Activated CD8-positive, alpha-beta memory T cell treated with anti-CD3 and anti-CD28 coated beads, Interleukin-2, amount 50 U/mL, for 4 hours (primary cell): ENCODE measurements at regions not wholly inside any gene's neighbourhood (a gene's known extent, or its start where the extent isn't known, plus 50 kb on each side); places are given as distances from the start of the nearest gene placed in this dataset.
"Not testable (repeated sequence)": the region's sequence is repeated elsewhere in the genome, so short reads cannot be mapped to it uniquely, and the experiment has no call there.

Source experiments
- DNase-seq: peaks from one replicate; pipeline ENCODE4 v3.0.0-alpha.2; 2020

- not testable (repeated sequence) for DNase-seq
Measured at GRCh38 chr12:131214936-131215335, 261.2 kb downstream of the ADGRD1 start.

- DNase-seq = not testable (repeated sequence)
Measured at GRCh38 chr12:131216587-131216986, 262.9 kb downstream of the ADGRD1 start.

- DNase-seq = no peak
Measured at GRCh38 chr12:131217024-131217586, 263.4 kb downstream of the ADGRD1 start.

- DNase-seq = no peak
Measured at GRCh38 chr12:131218026-131218922, 264.6 kb downstream of the ADGRD1 start.

- DNase-seq = no peak
Measured at GRCh38 chr12:131218923-131219669, 265.4 kb downstream of the ADGRD1 start.

- DNase-seq = no peak
Measured at GRCh38 chr12:131219670-131220330, 266.1 kb downstream of the ADGRD1 start.

- no peak for DNase-seq
Measured at GRCh38 chr12:131220331-131220685, 266.6 kb downstream of the ADGRD1 start.

- DNase-seq = no peak
Measured at GRCh38 chr12:131221061-131221956, 267.6 kb downstream of the ADGRD1 start.

GRCh38 chr12:131221957-131222328 is 268.2 kb downstream of the ADGRD1 start:
- no peak for DNase-seq

- no peak for DNase-seq
Measured at GRCh38 chr12:131222329-131223139, 268.8 kb downstream of the ADGRD1 start.

- DNase-seq = no peak
Measured at GRCh38 chr12:131223171-131223761, 269.6 kb downstream of the ADGRD1 start.

GRCh38 chr12:131223791-131224225 is 270.1 kb downstream of the ADGRD1 start:
- no peak for DNase-seq

GRCh38 chr12:131224226-131225065 is 270.7 kb downstream of the ADGRD1 start:
- DNase-seq = not testable (repeated sequence)

- not testable (repeated sequence) for DNase-seq
Measured at GRCh38 chr12:131225066-131225380, 271.3 kb downstream of the ADGRD1 start.

- no peak for DNase-seq
Measured at GRCh38 chr12:131226345-131227265, 272.9 kb downstream of the ADGRD1 start.

GRCh38 chr12:131227641-131228040 is 273.9 kb downstream of the ADGRD1 start:
- DNase-seq = not testable (repeated sequence)

- DNase-seq = not testable (repeated sequence)
Measured at GRCh38 chr12:131229079-131229425, 275.3 kb downstream of the ADGRD1 start.

GRCh38 chr12:131229426-131230339 is 276.0 kb downstream of the ADGRD1 start:
- DNase-seq = no peak
